GM12892 (cell line): ENCODE measurements at regions not wholly inside any gene's neighbourhood (a gene's known extent, or its start where the extent isn't known, plus 50 kb on each side); places are given as distances from the start of the nearest gene placed in this dataset.

ENCODE experiments used
- POLR2A ChIP-seq: IDR thresholded peaks from 2 replicates; pipeline ENCODE4 v1.6.1; 2011; ENCODE audit warnings: low read depth, low read length, control low read depth
- POLR2AphosphoS5 ChIP-seq: IDR thresholded peaks from 2 replicates; pipeline ENCODE4 v1.6.1; 2011; ENCODE audit warnings: low read depth, low read length, control low read depth
- TAF1 ChIP-seq: IDR thresholded peaks from 2 replicates; pipeline ENCODE4 v1.6.1; 2011; ENCODE audit warnings: low read depth, mild to moderate bottlenecking, control low read depth, low read length, borderline replicate concordance

DNA sequence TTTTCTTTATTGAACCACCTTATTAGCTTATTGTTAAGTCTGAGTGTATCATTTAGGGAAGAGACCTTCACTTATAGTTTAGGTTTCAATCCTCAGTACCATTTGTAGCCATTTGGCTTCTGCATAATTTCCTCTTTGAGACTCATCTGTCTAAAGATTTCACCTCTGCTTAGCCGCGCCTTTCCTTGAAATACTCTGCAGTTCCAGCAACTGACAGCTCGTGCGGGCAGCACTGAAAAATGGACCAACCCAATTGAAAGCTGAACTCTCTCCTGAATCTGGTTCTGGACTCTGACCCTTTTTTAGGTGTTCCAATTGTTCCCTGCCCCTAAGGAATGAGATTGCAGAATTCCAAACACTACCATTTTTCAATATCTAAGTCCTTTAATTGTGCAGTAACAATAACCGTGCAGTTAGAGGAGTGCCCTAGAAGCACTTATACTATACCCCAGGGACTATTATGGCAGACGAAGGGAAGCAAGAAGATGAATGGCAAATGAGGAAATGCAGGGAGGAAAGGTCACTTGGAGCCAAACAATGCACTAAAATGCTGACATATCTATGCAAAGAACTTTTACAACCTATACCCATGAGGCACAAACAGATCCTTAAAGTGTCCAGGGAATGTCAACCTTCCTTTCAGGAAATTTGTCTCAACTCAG lies 50.1 kb upstream of the PDE4D start:
- TF ChIP-seq POLR2AphosphoS5 = no peak
- no peak for TF ChIP-seq POLR2A
- no peak for TF ChIP-seq TAF1
